ENCODE measurements at regions not wholly inside any gene's neighbourhood (a gene's known extent, or its start where the extent isn't known, plus 50 kb on each side); places are given as distances from the start of the nearest gene placed in this dataset.

GRCh38 chr18:29063346-29063745, 886.4 kb upstream of the CDH2 start:
- Histone ChIP-seq H3K27me3 (ENCODE audit: low read depth) (no peaks in the 10 kb centered on the region), H3K27ac (replicated peaks) (no peak overlapping the region), H3K9me3 (replicated peaks) (no peaks in the 10 kb centered on the region), H3K4me1 (no peaks in the 10 kb centered on the region), H3K36me3 (no peaks in the 10 kb centered on the region), H3K4me3 (no peak overlapping the region)
- no peak for TF ChIP-seq CTCF (IDR thresholded peaks at IDR 0.05; ENCODE audit: borderline replicate concordance)
- intact Hi-C loops (cut with micrococcal nuclease), result no loop called here
- DNase-seq, result no peak

- H3K4me3 ChIP-seq, result no peak overlapping the region
- H3K27ac ChIP-seq (replicated peaks), result no peak overlapping the region
- no peaks in the 10 kb centered on the region for H3K9me3 ChIP-seq (replicated peaks)
- no peaks in the 10 kb centered on the region for H3K27me3 ChIP-seq (ENCODE audit: low read depth)
- no peak for DNase-seq
- intact Hi-C loops (cut with micrococcal nuclease), result no loop called here
- H3K4me1 ChIP-seq, result no peaks in the 10 kb centered on the region
- no peak for TF ChIP-seq CTCF (IDR thresholded peaks at IDR 0.05; ENCODE audit: borderline replicate concordance)
- H3K36me3 ChIP-seq, result no peaks in the 10 kb centered on the region
Measured at GRCh38 chr18:29062921-29063320, 886.0 kb upstream of the CDH2 start.

GRCh38 chr18:29060349-29060748, 883.4 kb upstream of the CDH2 start:
- TF ChIP-seq CTCF (IDR thresholded peaks at IDR 0.05; ENCODE audit: borderline replicate concordance), result no peak
- Histone ChIP-seq H3K27me3 (ENCODE audit: low read depth) (no peaks in the 10 kb centered on the region), H3K4me3 (no peak overlapping the region), H3K4me1 (no peaks in the 10 kb centered on the region), H3K9me3 (replicated peaks) (no peaks in the 10 kb centered on the region), H3K36me3 (no peaks in the 10 kb centered on the region), H3K27ac (replicated peaks) (no peak overlapping the region)
- intact Hi-C loops (cut with micrococcal nuclease), result no loop called here
- DNase-seq, result no peak

GRCh38 chr18:29057703-29058102, 880.8 kb upstream of the CDH2 start:
- H3K27me3 ChIP-seq (ENCODE audit: low read depth), result no peaks in the 10 kb centered on the region
- intact Hi-C loops (cut with micrococcal nuclease), result no loop called here
- no peak overlapping the region for H3K27ac ChIP-seq (replicated peaks)
- peaks cover 8% of the 10 kb centered on the region for H3K9me3 ChIP-seq (replicated peaks)
- no peak for TF ChIP-seq CTCF (IDR thresholded peaks at IDR 0.05; ENCODE audit: borderline replicate concordance)
- no peaks in the 10 kb centered on the region for H3K36me3 ChIP-seq
- H3K4me1 ChIP-seq, result no peaks in the 10 kb centered on the region
- no peak overlapping the region for H3K4me3 ChIP-seq
- DNase-seq, result no peak

- TF ChIP-seq CTCF (IDR thresholded peaks at IDR 0.05; ENCODE audit: borderline replicate concordance), result no peak
- no peaks in the 10 kb centered on the region for H3K4me1 ChIP-seq
- H3K36me3 ChIP-seq, result no peaks in the 10 kb centered on the region
- H3K4me3 ChIP-seq, result no peak overlapping the region
- intact Hi-C loops (cut with micrococcal nuclease), result no loop called here
- no peaks in the 10 kb centered on the region for H3K27me3 ChIP-seq (ENCODE audit: low read depth)
- H3K9me3 ChIP-seq (replicated peaks), result peaks cover 17% of the 10 kb centered on the region
- DNase-seq, result no peak
- no peak overlapping the region for H3K27ac ChIP-seq (replicated peaks)
Measured at GRCh38 chr18:29056800-29057199, 879.9 kb upstream of the CDH2 start.

GRCh38 chr18:29041976-29042375, 865.0 kb upstream of the CDH2 start:
- Histone ChIP-seq H3K27me3 (ENCODE audit: low read depth) (no peaks in the 10 kb centered on the region), H3K4me1 (no peaks in the 10 kb centered on the region), H3K27ac (replicated peaks) (no peak overlapping the region), H3K9me3 (replicated peaks) (peaks cover 28% of the 10 kb centered on the region), H3K36me3 (no peaks in the 10 kb centered on the region), H3K4me3 (no peak overlapping the region)
- DNase-seq, result no peak
- TF ChIP-seq CTCF (IDR thresholded peaks at IDR 0.05; ENCODE audit: borderline replicate concordance), result no peak
- intact Hi-C loops (cut with micrococcal nuclease), result no loop called here
